ENCODE measurements at regions not wholly inside any gene's neighbourhood (a gene's known extent, or its start where the extent isn't known, plus 50 kb on each side); places are given as distances from the start of the nearest gene placed in this dataset.

- TF ChIP-seq CTCF (IDR thresholded peaks at IDR 0.05; ENCODE audit: insufficient read depth, low read length, poor library complexity, severe bottlenecking) = no peak
- no peak for DNase-seq (ENCODE audit: low read depth)
- H3K36me3 ChIP-seq (ENCODE audit: control insufficient read depth, insufficient read depth, low read length) = no peaks in the 10 kb centered on the region
These were observed 388.5 kb upstream of the C1orf87 start for GRCh38 chr1:60461925-60462595.

GRCh38 chr1:60458111-60458510 lies 384.5 kb upstream of the C1orf87 start:
- Histone ChIP-seq H3K27me3 (ENCODE audit: control insufficient read depth, insufficient read depth, low read length) (no peaks in the 10 kb centered on the region), H3K36me3 (ENCODE audit: control insufficient read depth, insufficient read depth, low read length) (no peaks in the 10 kb centered on the region), H3K4me3 (ENCODE audit: low read depth, low read length) (no peak overlapping the region)
- no peak for TF ChIP-seq CTCF (IDR thresholded peaks at IDR 0.05; ENCODE audit: insufficient read depth, low read length, poor library complexity, severe bottlenecking)
- no peak for DNase-seq (ENCODE audit: low read depth)

More at GRCh38 chr1:60461925-60462595, 388.5 kb upstream of the C1orf87 start:
- Histone ChIP-seq H3K4me3 (ENCODE audit: low read depth, low read length) (no peak overlapping the region), H3K27me3 (ENCODE audit: control insufficient read depth, insufficient read depth, low read length) (no peaks in the 10 kb centered on the region)

- no peak for TF ChIP-seq CTCF (IDR thresholded peaks at IDR 0.05; ENCODE audit: insufficient read depth, low read length, poor library complexity, severe bottlenecking)
- no peak overlapping the region for H3K4me3 ChIP-seq (ENCODE audit: low read depth, low read length)
These were observed 376.3 kb upstream of the C1orf87 start for GRCh38 chr1:60449876-60450275.

GRCh38 chr1:60448850-60449249 lies 375.3 kb upstream of the C1orf87 start:
- no peak overlapping the region for H3K4me3 ChIP-seq (ENCODE audit: low read depth, low read length)
- H3K36me3 ChIP-seq (ENCODE audit: control insufficient read depth, insufficient read depth, low read length) = no peaks in the 10 kb centered on the region
- TF ChIP-seq CTCF (IDR thresholded peaks at IDR 0.05; ENCODE audit: insufficient read depth, low read length, poor library complexity, severe bottlenecking) = no peak
- no peaks in the 10 kb centered on the region for H3K27me3 ChIP-seq (ENCODE audit: control insufficient read depth, insufficient read depth, low read length)
- no peak for DNase-seq (ENCODE audit: low read depth)

More at GRCh38 chr1:60449876-60450275, 376.3 kb upstream of the C1orf87 start:
- no peaks in the 10 kb centered on the region for H3K27me3 ChIP-seq (ENCODE audit: control insufficient read depth, insufficient read depth, low read length)
- DNase-seq (ENCODE audit: low read depth) = no peak
- H3K36me3 ChIP-seq (ENCODE audit: control insufficient read depth, insufficient read depth, low read length) = no peaks in the 10 kb centered on the region

GRCh38 chr1:60444680-60445079 lies 371.1 kb upstream of the C1orf87 start:
- TF ChIP-seq CTCF (IDR thresholded peaks at IDR 0.05; ENCODE audit: insufficient read depth, low read length, poor library complexity, severe bottlenecking) = no peak
- no peak for DNase-seq (ENCODE audit: low read depth)
- Histone ChIP-seq H3K36me3 (ENCODE audit: control insufficient read depth, insufficient read depth, low read length) (no peaks in the 10 kb centered on the region), H3K27me3 (ENCODE audit: control insufficient read depth, insufficient read depth, low read length) (no peaks in the 10 kb centered on the region), H3K4me3 (ENCODE audit: low read depth, low read length) (no peak overlapping the region)

GRCh38 chr1:60436186-60436585 lies 362.6 kb upstream of the C1orf87 start:
- no peak for TF ChIP-seq CTCF (IDR thresholded peaks at IDR 0.05; ENCODE audit: insufficient read depth, low read length, poor library complexity, severe bottlenecking)
- H3K27me3 ChIP-seq (ENCODE audit: control insufficient read depth, insufficient read depth, low read length) = no peaks in the 10 kb centered on the region
- no peaks in the 10 kb centered on the region for H3K36me3 ChIP-seq (ENCODE audit: control insufficient read depth, insufficient read depth, low read length)
- DNase-seq (ENCODE audit: low read depth) = no peak
- no peak overlapping the region for H3K4me3 ChIP-seq (ENCODE audit: low read depth, low read length)

Data from kidney epithelial cell (primary cell).